GM21723 (cell line): ENCODE measurements at regions not wholly inside any gene's neighbourhood (a gene's known extent, or its start where the extent isn't known, plus 50 kb on each side); places are given as distances from the start of the nearest gene placed in this dataset.
"Not testable (repeated sequence)": the region's sequence is repeated elsewhere in the genome, so short reads cannot be mapped to it uniquely, and the experiment has no call there.

Source experiments
- ATAC-seq: cut with Tn5 transposase; IDR thresholded peaks from one replicate; pipeline ENCODE4 v1.9.1; 2021; ENCODE audit warnings: mild to moderate bottlenecking, moderate library complexity; ENCODE audit not compliant: unreplicated experiment

DNA sequence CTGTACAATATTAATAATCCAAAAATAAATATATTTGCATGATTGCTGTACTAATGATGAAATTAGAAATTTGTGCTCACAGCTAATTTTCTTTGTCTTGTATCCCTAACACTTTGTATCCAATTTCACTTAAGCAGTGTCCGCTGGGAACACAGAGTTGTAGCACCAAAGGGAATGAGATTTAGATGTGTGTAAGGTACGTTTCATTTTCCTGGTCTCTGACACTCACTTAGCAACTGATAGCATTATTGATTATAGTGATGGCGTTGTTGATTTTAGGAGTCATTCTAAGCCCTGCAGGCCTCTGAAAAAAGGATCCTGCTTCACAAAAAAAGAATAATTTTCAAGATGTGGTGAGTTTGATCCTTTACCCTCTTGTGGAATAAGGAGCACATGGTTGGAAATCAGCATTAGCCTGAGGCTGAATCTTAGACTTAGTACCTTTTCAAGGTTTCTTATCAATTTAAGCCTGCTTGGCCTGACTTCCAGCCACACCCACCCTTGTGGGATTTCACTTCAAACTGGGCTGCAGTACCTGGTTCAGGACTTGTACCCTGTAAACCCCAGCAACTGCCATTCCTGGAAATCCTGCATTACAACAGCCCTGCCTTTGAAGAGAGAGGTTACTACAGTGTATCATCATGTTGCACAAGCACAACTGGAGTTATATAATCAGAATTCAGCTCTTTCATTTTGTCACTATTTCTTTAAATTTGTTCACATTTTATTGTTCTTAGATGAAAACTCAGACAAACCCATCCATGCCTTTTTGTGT is 116.2 kb downstream of the RND3 start:
- no peak for ATAC-seq

GRCh38 chr2:150370561-150370960 is 116.9 kb downstream of the RND3 start:
- ATAC-seq = no peak

GRCh38 chr2:150369862-150370261 is 117.6 kb downstream of the RND3 start:
- no peak for ATAC-seq

GRCh38 chr2:150358468-150358807 is 129.0 kb downstream of the RND3 start:
- ATAC-seq = no peak

DNA sequence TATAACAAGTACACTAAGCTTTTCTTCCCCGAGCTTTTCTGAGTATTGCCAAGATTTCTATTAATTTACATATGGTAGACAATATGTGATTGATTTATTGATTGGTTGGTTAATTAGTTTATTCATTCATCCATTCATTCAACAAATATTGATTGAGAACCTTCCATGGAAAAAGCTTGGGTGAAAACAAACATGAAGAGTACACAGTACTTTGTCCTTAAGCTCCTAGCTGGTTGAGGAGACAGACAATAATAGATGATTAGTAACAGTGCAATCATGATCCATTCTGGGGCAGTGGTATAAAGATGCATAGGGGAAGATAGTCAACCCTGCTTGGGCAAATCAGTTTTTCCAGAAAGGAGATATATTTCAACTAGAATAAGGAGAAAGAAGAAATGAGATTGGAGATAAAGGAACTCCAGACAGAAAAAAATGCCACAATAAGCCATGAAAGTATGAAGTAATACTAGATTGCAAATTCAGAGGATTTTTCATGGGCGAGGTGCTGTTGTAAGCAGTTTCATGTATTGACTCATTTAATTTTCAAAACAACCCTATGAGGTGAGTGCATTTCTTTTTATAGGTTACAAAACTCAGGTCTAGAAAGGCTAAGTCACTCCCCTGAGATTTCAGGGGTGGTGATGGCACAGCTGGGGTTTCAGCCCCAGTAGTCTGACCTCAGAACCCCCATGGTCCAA is 129.5 kb downstream of the RND3 start:
- ATAC-seq = peak; percentile 88

GRCh38 chr2:150355440-150355839 is 132.0 kb downstream of the RND3 start:
- no peak for ATAC-seq

- no peak for ATAC-seq
Observed at GRCh38 chr2:150353376-150353775, 134.1 kb downstream of the RND3 start.

- no peak for ATAC-seq
Observed at GRCh38 chr2:150351922-150352321, 135.5 kb downstream of the RND3 start.

GRCh38 chr2:150350500-150350899 is 137.0 kb downstream of the RND3 start:
- no peak for ATAC-seq

DNA sequence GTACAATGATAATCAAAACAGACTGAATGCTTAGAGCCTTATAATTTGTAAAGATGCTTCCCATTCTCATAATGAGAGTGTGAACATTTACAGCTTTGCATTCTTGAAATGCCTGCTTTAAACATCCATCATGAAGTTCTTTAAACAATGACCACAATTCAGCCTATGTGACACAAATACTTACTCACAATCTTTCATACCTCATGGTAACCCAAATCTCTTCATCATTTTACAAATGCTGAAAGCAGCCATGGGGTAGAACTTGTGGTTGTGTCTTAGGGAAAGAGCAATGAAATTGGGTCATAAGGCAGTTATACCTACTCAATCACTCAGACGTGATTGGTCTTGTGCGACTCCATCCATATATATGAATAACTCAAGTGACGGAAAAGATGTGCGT is 140.7 kb downstream of the RND3 start:
- ATAC-seq = no peak

- ATAC-seq = no peak
Observed at GRCh38 chr2:150341982-150342680, 145.3 kb downstream of the RND3 start.

- ATAC-seq = no peak
Observed at GRCh38 chr2:150339951-150340350, 147.5 kb downstream of the RND3 start.

DNA sequence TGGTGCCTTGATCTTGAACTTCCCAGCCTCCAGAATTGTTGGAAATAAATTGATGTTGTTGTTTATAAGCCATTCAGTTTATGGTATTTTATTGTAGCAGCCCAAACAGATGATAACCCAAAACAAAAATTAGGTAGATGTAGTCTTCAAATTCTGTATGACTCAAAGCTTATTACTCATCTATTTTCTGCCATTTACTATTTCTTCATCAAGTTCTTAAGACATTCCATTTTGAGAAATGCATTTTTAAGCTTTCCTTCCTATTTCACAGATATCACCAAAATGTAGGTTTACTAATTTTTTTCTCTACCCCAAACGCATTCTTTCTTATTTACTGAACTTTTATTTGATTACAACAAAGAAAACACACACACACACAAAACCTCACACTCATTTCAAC is 148.2 kb downstream of the RND3 start:
- no peak for ATAC-seq

DNA sequence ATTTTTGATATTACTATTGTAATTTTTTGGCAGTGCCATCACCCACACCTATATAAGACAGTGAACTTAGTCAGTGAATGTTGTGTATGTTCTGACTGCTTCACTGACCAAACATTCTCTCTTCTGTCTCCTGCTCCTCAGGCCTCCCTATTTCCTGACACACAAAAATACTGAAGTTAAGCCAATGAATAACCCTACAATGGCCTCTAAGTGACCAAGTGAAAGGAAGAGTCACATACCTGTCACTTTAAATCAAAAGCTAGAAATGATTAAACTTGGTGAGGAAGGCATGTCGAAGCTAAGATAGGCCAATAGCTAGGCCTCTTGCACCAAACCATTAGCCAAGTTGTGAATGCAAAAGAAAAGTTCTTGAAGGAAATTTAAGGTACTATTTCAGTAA is 151.9 kb downstream of the RND3 start:
- ATAC-seq = no peak

DNA sequence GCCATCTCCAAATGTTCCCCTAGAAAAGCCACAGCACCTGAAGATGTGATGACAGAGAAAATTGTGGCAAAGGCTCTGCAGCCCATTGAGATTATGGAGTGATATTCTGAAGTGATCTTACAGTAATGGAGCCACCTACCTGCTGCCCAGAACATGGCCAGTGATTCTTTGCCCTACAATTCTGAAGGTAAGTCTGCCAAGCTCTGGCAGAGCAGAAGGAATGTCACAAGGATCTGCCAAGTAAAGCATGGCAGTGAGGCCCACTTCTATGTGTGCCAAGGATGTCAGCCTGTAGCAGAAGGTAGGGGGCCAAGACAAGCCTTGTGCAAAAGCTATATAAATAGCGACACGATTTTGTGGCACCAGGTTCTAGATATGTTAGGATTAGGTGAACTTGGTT is 155.1 kb downstream of the RND3 start:
- no peak for ATAC-seq

- ATAC-seq = no peak
Observed at GRCh38 chr2:150327564-150328489, 159.6 kb downstream of the RND3 start.

- ATAC-seq = no peak
Observed at GRCh38 chr2:150325656-150326314, 161.7 kb downstream of the RND3 start.

- ATAC-seq = not testable (repeated sequence)
Observed at GRCh38 chr2:150323071-150323470, 164.4 kb downstream of the RND3 start.

DNA sequence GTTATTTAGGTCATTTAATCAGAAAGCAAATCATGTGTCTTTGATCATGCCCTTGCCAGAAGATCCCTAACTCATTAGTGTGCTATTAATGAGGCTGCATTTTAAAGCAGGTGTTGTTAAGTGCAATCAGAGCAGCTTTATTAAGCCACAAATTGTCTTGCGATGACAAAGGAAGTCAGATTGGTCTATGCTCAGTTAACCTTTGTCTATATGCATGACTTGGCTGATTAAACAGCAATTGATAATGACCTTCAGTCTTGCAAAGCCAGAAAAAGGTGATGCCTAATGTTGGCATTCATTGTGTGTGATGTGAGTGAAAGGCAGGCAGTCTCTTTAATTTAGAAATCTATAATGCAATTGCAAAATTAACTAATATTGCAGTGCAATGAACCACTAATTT is 166.9 kb downstream of the RND3 start:
- ATAC-seq = no peak
